Right cardiac atrium (tissue), 5 donors: ENCODE measurements at regions not wholly inside any gene's neighbourhood (a gene's known extent, or its start where the extent isn't known, plus 50 kb on each side); places are given as distances from the start of the nearest gene placed in this dataset.

Experiments used
- ATAC-seq, 2 donors: fragments of 200-7000 bp; cut with Tn5 transposase; one replicate each; pipeline versions ENCODE4 v1.8.0 to v1.9.1; 2020; ENCODE audit warnings: moderate library complexity in 2 of 2, mild to moderate bottlenecking in 1 of 2
- DNase-seq, 3 donors: peaks; one replicate each; pipeline ENCODE4 v3.0.0-alpha.2; 2020
- H3K27ac ChIP-seq: one replicate; pipeline ENCODE4 v1.5.1; 2013; ENCODE audit warnings: mild to moderate bottlenecking, low read length, control low read depth, moderate library complexity
- H3K27me3 ChIP-seq: one replicate; pipeline ENCODE4 v1.6.1; 2013; ENCODE audit not compliant: control insufficient read depth, insufficient read depth
- H3K4me1 ChIP-seq: one replicate; pipeline ENCODE4 v1.6.1; 2013; ENCODE audit warnings: low read length; ENCODE audit not compliant: control insufficient read depth, insufficient read depth
- H3K4me3 ChIP-seq: one replicate; pipeline ENCODE4 v1.5.1; 2013; ENCODE audit warnings: low read length, control low read depth
- H3K9me3 ChIP-seq: one replicate; pipeline ENCODE4 v1.6.1; 2013; ENCODE audit warnings: low read length; ENCODE audit not compliant: control insufficient read depth
- WGBS: extraction: QIAGEN DNeasy Blood & Tissue Kit; methylation state at CpG from one replicate; pipeline ENCODE4 v1.1.7; 2013; 5-methylcytosine and 5-hydroxymethylcytosine counted together
- intact Hi-C, 4 donors: fragments of 100-400 bp; cut with DNase I; formaldehyde crosslinking; loops; one replicate each; pipeline versions ENCODE4 v1.11.0 to v1.14.0; 2022 to 2023
- donor health status: healthy with polysubstance abuse.
- donor health status: DM: no; HTN: yes; CAD: no.
- donor health status: DM: no; HTN: no; CAD: no.
- donor health status: DM: no; HTN: yes; CAD: no; lungs with severe emphysema.
- donor health status: DM: yes; HTN: yes; CAD: no.

DNA sequence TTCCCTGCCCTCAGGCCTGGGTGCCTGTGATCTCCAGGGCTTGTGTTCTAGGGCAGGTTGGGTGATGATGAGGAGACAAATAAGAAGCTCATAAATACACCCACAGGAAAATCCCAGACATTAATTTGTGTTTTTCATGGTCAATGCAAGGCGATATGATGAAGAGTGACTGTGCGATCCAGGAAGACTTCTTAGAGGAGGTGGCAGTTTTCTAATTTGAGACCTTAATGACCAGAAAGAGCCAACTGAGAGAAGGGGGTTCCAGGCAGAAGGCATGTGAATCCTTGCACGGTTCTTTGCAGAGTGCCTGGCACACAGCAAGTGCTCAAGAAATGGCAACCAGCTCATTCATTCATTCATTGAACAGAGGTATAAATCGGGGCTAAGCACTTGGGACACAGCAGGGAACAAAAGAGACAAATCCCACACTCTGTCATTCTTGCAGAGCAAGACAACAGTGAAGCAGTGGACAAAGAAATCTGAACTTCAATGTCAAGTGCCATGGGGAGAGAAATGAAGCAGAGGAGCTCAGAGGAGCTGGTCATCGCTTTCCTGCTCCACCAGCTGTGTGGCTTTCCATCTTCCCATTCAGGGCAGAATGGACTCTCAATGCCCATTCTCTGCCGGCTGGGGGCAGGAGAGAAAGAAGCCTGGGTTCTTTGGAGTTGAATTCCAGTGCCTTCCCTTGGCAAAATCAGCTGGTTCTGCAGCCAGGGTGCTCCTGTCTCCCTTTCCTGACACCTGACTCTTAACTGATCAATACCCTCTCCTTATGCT is 128.3 kb downstream of the AACS start:
- intact Hi-C loops: no loop called here
- H3K27me3 ChIP-seq: no peaks in the 10 kb centered on the region

DNA sequence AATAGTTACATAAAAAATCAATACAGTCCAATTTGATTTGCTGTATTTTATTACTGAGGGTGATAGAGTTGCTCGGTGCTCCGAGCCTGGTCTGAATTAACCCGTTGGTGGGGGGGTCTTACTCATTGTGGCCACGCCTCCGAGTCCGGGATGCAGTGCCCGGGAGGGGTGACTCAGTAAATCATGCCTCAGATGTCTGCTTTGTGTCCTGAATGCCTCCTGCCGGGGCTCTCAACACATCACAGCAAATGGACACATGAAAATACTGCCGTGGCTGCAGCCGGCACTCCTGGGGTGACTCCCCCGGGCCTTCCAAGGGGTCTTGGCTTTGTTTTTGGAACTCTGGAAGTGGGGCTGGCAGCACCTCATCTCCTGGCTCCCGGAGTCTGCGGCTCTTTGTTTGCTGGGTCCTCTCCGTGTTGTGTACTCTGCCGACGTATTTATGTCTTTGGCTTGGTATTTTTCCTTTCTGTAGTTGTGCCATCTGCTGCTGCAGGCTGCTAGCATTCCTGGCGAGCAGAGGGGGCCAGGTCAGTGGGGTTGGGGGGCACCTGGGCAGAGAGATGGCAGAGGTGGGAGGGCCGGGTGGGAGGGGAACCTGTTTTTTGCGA is 129.0 kb downstream of the AACS start:
- no peak overlapping the region for H3K4me3 ChIP-seq
- H3K27me3 ChIP-seq: no peaks in the 10 kb centered on the region
- no peaks in the 10 kb centered on the region for H3K4me1 ChIP-seq
- intact Hi-C loops: no loop called here
- WGBS: 14% methylated on average over 19 of the region's 19 CpGs
- H3K9me3 ChIP-seq: no peaks in the 10 kb centered on the region
- no peak overlapping the region for H3K27ac ChIP-seq
- DNase-seq (no peak), ATAC-seq (no peak)

More for the DNA sequence above, 128.3 kb downstream of the AACS start:
- WGBS: 71% methylated on average over 6 of the region's 6 CpGs
- Histone ChIP-seq H3K9me3 (no peaks in the 10 kb centered on the region), H3K4me1 (no peaks in the 10 kb centered on the region), H3K4me3 (no peak overlapping the region), H3K27ac (no peak overlapping the region)
- no peak for DNase-seq
- no peak for ATAC-seq

DNA sequence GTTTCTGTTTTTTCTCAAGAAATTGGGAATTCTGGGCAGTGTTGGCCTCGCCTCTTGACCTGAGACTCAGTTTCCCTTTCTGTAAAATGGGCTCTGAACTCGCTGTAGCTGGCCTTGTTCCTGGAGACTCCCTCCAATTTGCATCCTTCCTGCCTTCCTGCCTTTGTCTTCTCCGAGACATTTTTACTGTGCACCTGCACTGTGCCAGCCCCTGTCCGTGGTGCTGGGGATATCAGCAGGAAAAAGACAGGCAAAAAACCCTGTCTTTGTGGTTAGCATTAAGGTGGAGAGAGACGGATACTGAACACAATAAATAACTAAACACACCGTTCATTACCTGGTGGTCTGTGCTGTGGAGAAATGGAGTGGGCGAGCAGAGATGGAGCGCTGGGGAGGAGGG is 129.8 kb downstream of the AACS start:
- ATAC-seq: no peak
- H3K27ac ChIP-seq: no peak overlapping the region
- no peaks in the 10 kb centered on the region for H3K9me3 ChIP-seq
- DNase-seq: no peak
- no peaks in the 10 kb centered on the region for H3K27me3 ChIP-seq
- WGBS: 50% methylated on average over 8 of the region's 8 CpGs
- no peak overlapping the region for H3K4me3 ChIP-seq
- intact Hi-C loops: no loop called here
- no peaks in the 10 kb centered on the region for H3K4me1 ChIP-seq

DNA sequence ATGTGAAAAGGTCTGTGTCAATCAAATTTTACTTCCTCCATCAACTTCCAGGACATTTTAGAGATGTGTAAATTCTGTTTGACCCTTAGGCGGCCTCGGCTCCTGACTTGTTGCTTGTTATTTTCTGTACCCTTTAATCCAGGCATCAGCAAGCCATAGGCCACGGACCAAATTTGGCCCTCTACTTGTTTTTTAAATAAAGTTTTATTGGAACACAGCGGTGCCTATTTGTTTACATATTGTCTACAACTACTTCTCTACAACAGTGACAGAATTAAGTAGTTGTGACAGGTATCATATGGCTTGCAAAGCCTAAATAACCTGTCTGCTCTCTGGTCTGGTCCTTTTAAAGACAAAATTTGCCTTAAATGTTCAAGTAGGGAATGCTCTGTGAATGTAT is 132.1 kb downstream of the AACS start:
- 87% methylated on average over 4 of the region's 4 CpGs for WGBS
- intact Hi-C loops: no loop called here

DNA sequence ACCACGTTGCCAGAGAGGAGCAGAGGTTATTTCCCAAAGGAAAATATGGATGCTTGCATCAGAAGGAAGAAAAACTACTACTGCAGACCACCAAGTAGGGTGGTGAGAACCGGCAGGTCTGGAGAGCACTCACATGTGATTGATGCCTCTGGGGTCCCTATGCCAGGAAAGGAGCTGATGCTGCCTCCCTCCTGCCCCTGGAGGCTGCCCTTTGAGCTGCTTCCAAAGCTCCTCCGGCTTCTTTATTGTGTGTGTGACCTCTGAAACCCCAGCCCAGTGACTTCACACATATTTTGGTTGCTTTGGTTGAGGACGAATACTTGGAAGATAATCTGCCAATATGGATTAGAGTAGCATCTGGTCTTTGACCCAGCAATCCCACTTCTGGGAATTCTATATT is 133.4 kb downstream of the AACS start:
- WGBS: 31% methylated on average over 4 of the region's 4 CpGs

More for the DNA sequence above, 132.1 kb downstream of the AACS start:
- DNase-seq (no peak), ATAC-seq (no peak)
- no peak overlapping the region for H3K27ac ChIP-seq
- H3K4me1 ChIP-seq: no peaks in the 10 kb centered on the region
- peaks cover 4% of the 10 kb centered on the region for H3K9me3 ChIP-seq
- no peak overlapping the region for H3K4me3 ChIP-seq
- no peaks in the 10 kb centered on the region for H3K27me3 ChIP-seq

DNA sequence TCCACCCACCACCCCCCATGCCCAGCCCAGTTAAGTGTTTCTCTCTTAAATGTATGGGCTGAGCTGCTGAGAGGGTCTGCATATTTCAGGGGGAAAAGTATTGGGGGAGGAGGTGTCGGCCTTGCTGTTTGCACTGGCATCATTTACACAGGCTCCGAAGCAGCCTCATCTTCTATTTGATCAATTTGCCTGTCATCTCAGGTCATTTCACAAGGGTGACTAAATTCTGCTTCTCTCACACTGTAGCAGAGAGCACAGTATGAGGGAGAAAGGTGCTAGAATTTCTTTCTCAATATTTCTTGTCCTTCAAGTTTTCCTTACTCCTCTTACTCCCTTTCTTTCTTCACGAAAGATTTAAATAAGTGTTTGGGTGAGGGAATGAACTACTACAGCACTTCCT is 135.9 kb downstream of the AACS start:
- intact Hi-C loops: loop anchor here in 1 of 4 donors (10.0 kb wide), 1 partner anchor 194 kb away; no protein-coding TSS in a partner anchor
- 88% methylated on average over 3 of the region's 3 CpGs for WGBS
- ATAC-seq: no peak

More for the DNA sequence above, 133.4 kb downstream of the AACS start:
- Histone ChIP-seq H3K27me3 (no peaks in the 10 kb centered on the region), H3K4me1 (no peaks in the 10 kb centered on the region), H3K27ac (no peak overlapping the region), H3K9me3 (peaks cover 4% of the 10 kb centered on the region), H3K4me3 (no peak overlapping the region)
- intact Hi-C loops: no loop called here
- DNase-seq (no peak), ATAC-seq (no peak)

DNA sequence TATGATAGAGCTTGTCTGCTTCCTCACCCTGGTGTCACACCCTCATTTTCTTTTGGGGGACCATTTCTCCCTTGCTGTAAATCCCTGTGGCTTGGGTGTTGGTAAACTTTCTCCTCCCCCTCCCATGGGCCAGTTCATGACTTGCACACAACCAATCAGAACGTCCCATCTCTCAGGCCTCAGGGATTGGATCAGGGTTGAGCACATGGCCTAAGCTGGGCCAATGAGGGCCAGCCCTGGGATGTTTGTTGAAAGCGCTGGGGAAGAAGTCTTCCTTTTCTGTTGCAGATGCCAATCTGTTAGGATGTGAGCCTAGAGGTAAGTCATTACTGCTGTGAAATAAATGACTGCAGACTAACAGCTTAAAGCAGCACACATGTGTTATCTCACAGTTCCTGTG is 136.7 kb downstream of the AACS start:
- ATAC-seq (no peak), DNase-seq (no peak)
- H3K9me3 ChIP-seq: peaks cover 4% of the 10 kb centered on the region
- H3K27ac ChIP-seq: no peak overlapping the region
- WGBS: 80% methylated on average over 2 of the region's 2 CpGs
- intact Hi-C loops: loop anchor here in 1 of 4 donors (10.0 kb wide), 1 partner anchor 193 kb away; no protein-coding TSS in a partner anchor
- no peaks in the 10 kb centered on the region for H3K27me3 ChIP-seq
- H3K4me1 ChIP-seq: no peaks in the 10 kb centered on the region
- no peak overlapping the region for H3K4me3 ChIP-seq

More for the DNA sequence above, 135.9 kb downstream of the AACS start:
- Histone ChIP-seq H3K27me3 (no peaks in the 10 kb centered on the region), H3K9me3 (peaks cover 4% of the 10 kb centered on the region), H3K27ac (no peak overlapping the region), H3K4me3 (no peak overlapping the region), H3K4me1 (no peaks in the 10 kb centered on the region)
- DNase-seq: no peak

DNA sequence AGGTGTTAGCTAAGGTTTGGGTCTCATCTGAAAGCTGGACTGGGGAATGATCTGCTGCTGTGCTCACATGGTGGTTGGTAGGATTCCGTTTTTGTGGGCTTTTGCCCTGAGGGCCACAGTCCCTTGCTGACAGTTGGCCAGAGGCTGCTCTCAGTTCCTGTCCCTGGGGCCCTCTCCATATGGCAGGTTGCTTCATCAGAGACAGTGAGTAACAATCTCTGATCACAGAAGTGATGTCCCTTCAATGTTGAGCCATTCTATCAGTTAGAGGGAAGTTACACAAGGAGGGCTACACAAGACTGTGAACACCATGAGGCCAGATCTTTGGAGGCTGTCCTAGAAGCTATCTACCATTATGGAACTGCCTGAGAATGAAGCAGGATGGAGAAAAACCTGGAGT is 137.2 kb downstream of the AACS start:
- DNase-seq (no peak), ATAC-seq (no peak)
- WGBS: 81% methylated on average over 1 of the region's 1 CpG
- no peak overlapping the region for H3K27ac ChIP-seq
- no peak overlapping the region for H3K4me3 ChIP-seq
- H3K4me1 ChIP-seq: no peaks in the 10 kb centered on the region
- H3K9me3 ChIP-seq: peaks cover 4% of the 10 kb centered on the region
- intact Hi-C loops: loop anchor here in 1 of 4 donors (10.0 kb wide), 1 partner anchor 192 kb away; no protein-coding TSS in a partner anchor
- no peaks in the 10 kb centered on the region for H3K27me3 ChIP-seq

DNA sequence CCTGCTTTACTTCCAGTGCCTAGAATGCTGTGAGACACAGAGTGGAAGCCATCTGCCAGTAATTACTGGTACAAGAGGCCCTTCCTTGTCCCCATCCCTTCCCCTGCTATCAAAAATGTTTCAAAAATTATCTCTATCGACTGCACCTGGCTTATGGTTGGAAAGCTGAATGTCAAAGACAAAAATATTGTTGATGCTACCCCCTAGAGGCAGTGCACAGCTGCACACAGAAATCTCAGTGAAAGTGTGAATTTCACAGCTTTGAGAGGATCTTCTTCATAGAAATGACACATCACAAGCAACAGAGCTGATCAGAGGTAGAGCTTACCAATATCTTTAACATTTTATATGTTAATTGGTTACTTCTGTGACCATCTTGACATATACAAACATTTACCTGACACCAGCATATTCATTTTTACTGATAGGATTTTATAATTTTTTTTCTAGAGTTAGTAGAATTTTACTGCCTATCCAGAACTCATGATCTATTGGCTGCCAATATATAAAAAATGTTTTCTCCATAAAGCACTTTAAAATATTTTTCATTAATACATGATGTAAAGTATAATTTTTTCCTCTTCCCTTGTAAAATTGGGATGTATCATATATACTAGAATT is 138.0 kb downstream of the AACS start:
- Histone ChIP-seq H3K27me3 (no peaks in the 10 kb centered on the region), H3K4me3 (no peak overlapping the region), H3K4me1 (no peaks in the 10 kb centered on the region), H3K9me3 (peaks cover 4% of the 10 kb centered on the region), H3K27ac (no peak overlapping the region)
- DNase-seq: no peak
- ATAC-seq: no peak
- WGBS: 16% methylated on average over 1 of the region's 1 CpG
- intact Hi-C loops: loop anchor here in 1 of 4 donors (10.0 kb wide), 1 partner anchor 192 kb away; no protein-coding TSS in a partner anchor

DNA sequence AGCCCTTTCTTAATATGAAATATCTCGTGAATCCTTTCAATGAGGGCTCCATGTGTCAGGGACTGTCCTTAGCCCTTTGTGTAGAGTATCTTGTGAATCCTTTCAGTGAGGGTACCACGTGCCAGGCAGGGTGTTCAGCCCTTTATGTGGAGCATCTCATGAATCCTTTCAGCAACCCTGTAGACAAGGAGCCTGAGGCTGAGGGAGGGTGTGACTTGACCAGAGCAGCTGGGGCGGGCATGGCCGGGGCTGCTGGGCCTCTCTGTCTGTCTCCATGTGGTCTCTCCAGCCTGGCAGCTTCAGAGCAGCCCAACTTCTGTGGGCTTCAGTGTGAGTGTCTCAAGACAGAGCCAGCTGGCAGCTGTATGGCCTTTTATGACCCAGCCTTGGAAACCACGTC is 140.2 kb downstream of the AACS start:
- no peak for DNase-seq
- no peak overlapping the region for H3K27ac ChIP-seq
- 66% methylated on average over 5 of the region's 5 CpGs for WGBS
- no peak for ATAC-seq
- intact Hi-C loops: loop anchor here in 1 of 4 donors (10.0 kb wide), 1 partner anchor 189 kb away; no protein-coding TSS in a partner anchor
- no peaks in the 10 kb centered on the region for H3K27me3 ChIP-seq
- H3K9me3 ChIP-seq: peaks cover 3% of the 10 kb centered on the region
- no peak overlapping the region for H3K4me3 ChIP-seq
- H3K4me1 ChIP-seq: no peaks in the 10 kb centered on the region

DNA sequence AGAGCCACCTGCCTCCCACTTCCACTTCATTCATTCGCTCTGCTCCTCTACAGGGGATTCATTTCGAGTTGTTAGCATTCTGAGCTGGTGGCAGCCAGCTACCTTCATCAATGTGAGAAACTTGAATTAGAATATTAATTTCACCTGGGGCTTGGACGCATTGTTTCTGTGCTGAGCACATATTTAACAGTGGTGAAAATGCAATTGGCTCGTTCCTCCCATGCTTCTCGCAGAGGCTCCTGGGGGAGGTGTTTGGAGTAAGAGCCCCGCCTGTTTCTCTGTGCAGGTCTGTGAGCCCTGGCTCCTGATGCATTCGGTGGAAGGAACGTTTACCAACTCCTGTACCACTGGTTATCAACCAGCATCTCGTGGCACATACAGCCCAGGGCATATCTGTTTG is 141.5 kb downstream of the AACS start:
- intact Hi-C loops: loop anchor here in 1 of 4 donors (10.0 kb wide), 1 partner anchor 188 kb away; no protein-coding TSS in a partner anchor
- ATAC-seq: no peak
- 68% methylated on average over 9 of the region's 9 CpGs for WGBS

More for the DNA sequence above, 141.5 kb downstream of the AACS start:
- Histone ChIP-seq H3K4me1 (no peaks in the 10 kb centered on the region), H3K27me3 (no peaks in the 10 kb centered on the region), H3K9me3 (no peaks in the 10 kb centered on the region), H3K4me3 (no peak overlapping the region), H3K27ac (no peak overlapping the region)
- no peak for DNase-seq
